Right renal cortex interstitium (tissue), 3 donors: ENCODE measurements at regions not wholly inside any gene's neighbourhood (a gene's known extent, or its start where the extent isn't known, plus 50 kb on each side); places are given as distances from the start of the nearest gene placed in this dataset.

Source experiments
- DNase-seq, 3 donors: peaks; one replicate each; pipeline ENCODE4 v3.0.0-alpha.2; 2013; ENCODE audit warnings: low read depth in 3 of 3, low spot score in 2 of 3

DNA sequence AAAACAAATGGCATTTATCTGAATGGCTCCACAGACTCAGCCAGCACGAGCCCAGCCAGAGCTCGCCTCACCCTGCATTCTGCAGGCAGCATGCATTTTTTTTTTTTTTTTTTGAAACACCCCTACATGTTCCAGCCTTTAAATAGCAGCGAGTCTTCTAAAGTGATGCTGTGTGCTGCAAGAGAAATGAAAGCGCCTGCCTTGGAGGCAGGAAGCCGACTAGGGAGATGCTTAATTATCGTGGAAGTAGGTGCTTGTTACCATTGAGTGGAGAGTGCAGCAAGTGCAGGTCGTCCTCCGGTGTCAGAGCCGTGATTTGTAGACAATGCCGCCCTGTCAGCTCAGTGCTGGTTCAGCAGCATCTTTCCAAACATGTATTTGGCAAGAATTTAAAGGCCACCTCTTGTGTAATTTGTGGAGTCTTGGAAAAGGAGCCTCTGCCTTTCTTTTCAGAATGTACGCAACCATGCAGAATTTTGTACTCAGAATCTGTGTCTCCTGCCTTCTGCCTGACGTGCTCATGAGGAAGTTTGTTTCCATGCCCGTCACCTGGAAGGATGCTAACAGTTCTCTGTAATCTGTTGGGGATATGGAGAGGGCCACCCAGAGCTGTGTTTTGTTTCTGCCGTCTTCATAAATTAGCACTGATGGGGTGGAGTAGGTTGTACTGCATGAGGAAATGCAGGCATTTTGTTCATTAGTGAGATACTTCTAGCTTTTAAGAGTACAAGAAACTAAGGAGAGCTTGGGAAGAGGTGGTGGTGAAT is 345.9 kb upstream of the RGS6 start:
- peak in 1 of 3 donors; percentile 16 for DNase-seq

DNA sequence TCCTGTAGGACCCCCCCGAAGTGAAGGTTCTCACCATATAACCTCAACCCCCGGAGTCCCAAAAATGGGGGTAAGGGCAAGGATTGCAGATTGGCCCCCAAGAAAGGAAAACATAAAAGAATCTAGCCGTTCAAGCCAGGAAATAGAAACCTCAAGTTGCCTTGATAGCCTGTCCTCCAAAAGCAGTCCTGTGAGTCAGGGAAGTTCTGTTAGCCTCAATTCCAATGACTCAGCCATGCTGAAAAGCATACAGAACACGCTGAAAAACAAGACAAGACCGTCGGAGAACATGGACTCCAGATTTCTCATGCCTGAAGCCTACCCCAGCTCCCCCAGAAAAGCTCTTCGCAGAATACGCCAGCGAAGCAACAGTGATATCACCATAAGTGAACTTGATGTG is 344.2 kb upstream of the RGS6 start:
- no peak for DNase-seq

DNA sequence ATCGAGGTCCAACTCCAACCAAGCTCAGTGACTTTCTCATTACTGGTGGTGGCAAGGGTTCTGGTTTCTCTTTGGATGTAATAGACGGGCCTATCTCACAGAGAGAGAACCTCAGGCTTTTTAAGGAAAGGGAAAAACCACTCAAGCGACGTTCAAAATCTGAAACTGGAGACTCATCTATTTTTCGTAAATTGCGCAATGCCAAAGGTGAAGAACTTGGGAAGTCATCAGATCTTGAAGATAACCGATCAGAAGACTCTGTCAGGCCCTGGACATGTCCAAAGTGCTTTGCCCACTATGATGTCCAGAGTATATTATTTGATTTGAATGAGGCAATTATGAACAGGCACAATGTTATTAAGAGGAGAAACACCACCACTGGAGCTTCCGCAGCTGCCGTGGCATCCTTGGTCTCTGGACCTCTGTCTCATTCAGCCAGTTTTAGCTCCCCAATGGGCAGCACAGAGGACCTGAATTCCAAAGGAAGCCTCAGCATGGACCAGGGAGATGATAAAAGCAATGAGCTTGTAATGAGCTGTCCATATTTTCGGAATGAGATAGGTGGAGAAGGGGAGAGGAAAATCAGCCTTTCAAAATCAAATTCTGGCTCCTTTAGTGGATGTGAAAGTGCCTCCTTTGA is 343.5 kb upstream of the RGS6 start:
- no peak for DNase-seq

DNA sequence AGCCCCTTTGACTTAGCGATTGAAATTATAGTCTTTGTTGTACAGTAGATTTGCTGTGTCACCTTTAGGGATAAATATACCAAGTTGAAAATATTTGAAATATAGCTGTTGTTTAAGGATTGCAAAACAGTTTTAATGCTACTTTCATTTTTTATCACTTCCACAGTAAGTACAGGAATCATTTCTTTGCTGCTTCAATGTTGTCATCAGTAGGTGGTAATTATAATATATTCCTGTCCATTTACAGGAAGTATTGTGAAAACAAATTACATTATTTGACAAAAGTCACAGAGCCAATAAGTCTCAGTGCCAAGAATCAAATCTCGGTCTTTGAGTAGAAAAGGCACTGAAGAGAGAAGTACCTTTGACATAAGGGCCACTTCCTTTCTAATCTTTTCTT is 342.6 kb upstream of the RGS6 start:
- DNase-seq: no peak

DNA sequence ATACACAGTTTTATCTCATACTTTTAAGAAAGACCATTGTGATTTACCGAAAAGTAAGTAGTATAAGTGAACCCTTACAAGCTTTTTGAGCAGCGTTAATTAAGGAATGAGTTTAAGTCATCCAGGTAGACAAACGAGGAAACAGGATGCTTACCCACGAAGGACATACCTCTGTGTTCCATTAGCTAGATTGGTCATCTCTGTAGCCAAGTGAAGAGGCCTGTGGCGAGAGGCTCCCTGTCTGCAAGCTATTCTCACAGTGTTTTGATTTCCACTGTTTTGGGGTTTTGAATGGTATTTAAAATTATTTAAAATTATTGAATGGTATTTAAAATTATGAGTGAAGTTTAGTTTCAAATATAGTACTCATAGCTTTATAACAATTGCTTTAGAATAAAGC is 342.1 kb upstream of the RGS6 start:
- no peak for DNase-seq

DNA sequence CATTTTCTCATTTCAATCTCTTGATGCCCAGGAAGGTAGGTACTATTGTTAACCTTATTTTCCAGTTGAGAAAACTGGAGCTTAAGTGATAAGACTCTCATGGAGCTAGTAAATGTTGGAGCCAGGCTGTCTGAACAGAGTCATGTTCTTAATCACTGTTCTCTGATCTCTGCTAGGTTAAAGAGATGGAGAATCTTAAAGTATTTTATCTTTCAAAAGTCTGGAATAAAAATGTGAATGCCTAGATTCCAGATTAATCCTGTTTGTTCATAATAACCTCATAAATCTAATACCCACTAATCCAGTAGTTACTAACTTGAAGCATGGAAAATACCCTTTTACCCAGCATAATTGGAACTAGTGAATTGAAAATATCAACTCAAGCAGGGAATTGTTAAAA is 341.0 kb upstream of the RGS6 start:
- no peak for DNase-seq

DNA sequence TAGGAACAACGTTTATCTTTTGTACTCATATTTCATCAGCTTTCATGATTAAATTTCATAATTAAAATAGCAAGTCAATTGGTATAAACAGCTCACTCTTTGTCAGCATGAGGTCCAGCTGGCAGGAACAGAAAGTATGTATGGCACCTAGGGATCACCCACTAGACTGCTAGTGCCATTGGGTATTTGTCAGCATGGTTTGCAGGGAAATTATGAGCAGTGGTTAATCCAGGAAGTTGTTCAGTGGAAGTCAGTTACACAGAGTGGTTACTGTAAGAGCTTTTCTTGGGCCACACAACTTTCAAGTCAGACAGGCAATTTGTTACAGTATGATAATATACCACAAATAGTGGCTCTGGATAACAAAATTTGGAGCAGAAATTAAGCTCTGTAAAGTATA is 340.3 kb upstream of the RGS6 start:
- no peak for DNase-seq

DNA sequence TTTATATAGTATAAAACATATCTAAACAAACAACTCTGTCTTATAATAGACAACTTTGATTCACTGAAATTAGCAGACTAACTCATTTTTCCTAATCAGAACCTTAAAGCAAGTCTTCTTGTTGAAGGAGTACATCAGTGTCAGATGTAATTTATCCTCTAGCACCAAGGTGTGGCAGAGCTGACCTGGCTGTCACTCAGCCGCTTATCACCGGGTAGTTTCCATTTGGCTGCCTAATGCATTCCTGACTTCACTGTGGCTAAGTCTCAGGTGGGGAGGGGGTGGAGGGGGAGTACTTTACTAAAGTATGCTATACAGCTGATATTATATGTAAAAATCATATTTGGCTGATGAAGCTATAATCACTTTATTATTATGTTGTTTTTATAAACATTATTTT is 339.9 kb upstream of the RGS6 start:
- DNase-seq: no peak

DNA sequence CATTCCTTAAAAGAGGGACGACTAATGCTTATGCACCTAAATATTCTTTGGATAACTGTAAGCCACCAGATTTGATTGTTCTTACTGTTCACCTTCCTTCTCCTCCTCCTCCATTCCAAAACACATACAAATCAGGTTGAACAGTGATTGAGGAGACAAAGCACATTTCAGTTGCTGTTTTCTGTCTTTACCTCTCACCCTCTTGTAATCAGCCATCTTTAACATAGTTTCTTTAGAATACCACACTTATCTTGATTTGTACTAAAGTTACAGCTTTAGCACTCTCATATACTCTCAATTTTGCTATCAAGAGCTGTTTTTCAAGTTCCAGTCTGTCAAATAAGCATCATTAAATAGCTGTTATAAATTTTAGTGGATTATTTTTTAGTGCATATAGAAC is 338.3 kb upstream of the RGS6 start:
- DNase-seq: no peak

DNA sequence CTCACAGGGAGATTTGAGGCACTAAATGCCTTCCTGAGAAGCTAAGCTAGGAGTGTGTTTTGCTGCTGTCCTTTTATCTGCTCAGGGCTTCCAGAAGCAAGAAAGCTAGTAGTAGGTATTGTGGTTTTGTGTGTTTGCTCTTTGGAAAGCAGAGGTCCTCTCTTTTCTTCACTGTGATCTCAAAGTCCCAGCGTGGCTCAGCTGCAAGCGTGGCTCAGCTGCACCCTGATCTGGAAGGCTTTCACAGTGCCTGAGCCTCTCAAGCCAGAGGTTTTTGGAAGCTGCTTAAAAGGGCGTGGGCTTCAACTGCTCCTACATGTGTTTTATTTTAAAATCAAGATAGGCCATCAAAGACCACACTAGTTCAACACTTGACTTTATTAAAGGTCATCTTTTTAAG is 337.4 kb upstream of the RGS6 start:
- no peak for DNase-seq

DNA sequence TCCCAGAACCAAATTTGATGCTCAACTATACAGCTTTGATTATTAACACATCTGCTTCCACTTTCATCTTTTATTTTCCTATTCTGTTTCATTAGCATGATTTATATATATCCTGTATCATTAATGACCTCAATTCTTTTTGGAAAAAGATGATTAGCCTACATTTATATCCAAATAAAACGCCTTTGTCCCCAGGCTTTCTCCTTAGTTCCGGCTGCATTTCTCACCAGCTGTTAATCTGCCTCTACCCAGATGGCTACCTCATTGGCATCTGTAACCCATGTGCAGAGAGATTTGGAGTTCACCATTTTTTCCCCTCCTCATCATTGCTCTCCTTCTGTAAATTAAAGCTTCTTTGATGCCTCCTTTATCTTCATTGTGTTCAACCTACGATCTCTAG is 336.8 kb upstream of the RGS6 start:
- DNase-seq: no peak

DNA sequence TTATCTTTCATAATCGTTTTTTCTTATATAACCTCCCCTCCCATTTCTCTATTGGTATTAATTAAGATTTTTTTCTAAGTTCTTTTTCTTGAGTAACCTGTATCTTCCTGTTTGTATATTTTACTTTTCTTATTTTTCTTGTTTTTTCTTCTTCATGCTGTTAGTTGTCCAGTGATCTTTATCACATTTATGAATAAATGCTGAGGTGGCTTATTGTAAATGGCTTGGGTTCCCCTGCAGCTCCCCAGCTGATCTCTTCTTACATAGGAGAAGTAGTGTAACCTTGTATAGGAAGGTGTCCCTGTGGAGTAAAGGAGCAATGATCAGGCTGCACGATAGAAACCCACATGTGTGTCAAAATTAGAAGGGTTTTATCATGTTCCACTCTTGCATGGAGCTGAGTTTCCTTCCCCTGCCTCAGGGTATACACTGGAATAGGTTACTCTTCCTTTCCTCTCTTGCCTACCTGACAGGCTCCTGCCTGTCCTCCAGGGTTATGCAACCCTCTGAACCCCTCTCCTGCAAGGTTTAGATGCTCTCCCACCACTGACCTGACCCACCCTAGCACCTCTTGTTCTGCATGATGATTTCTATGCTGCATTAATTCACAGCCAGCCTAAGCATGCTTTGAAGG is 334.8 kb upstream of the RGS6 start:
- no peak for DNase-seq

DNA sequence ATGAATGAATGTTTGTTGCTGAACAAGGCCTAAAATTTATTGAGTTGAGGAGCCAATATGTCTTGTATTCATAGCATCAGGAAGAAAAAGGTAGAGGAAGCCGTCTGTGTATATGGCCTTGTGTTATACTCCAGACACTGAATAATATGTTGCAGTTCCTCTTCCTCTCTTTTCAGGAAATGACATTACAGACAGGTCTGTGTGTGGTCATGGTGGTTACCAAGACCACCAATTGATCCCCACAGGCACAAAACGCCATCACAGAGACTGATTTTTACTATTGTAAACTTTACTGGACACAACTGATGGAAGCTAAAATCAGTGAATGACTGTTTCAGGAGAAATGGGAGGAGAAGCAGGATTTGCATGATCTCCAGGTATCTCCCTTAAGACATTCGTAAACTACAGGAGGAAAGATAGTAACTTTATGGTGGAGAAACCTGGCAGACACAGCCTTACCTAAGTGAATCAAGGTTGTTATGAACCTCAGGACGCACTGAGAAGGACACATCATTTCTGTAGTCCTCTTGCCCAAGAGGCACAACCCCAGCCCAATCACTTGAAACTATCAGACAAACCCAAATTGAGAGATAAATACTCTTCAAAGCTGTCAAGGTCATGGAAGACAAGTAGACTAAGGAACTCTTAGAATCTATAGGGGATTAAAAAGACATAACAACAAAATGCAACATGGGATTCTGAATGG is 334.1 kb upstream of the RGS6 start:
- no peak for DNase-seq

DNA sequence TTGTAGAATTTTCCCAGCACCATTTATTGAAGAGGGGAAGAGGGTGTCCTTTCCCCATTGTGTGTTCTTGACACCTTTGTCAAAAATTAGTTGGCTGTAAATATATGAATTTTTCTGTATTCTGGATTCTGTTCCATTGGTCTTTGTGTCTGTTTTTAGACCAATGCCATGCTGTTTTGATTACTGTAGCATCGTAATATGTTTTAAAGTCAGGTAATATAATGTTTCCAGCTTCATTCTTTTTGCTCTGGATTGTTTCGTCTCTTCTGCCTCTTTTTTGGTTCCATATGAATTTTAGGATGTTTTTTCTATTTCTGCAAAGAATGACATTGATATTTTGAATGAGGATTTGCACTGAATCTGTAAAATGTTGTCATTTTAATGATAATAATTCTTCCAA is 331.9 kb upstream of the RGS6 start:
- DNase-seq: no peak

DNA sequence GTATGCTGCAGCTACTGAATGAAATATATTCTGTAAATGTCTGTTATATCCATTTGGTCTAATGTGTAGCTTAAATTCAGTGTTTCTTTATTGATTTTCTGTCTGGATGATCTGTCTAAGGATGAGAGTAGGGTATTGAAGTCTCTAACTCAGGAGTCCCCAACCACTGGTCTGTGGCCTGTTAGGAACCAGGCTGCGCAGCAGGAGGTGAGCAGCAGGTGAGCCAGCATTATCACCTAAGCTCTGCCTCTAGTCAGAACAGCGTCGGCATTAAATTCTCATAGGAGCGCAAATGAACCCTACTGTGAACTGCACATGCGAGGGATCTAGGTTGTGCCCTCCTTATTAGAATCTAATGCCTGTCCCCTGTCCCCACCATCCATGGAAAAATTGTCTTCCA is 329.7 kb upstream of the RGS6 start:
- DNase-seq: no peak

DNA sequence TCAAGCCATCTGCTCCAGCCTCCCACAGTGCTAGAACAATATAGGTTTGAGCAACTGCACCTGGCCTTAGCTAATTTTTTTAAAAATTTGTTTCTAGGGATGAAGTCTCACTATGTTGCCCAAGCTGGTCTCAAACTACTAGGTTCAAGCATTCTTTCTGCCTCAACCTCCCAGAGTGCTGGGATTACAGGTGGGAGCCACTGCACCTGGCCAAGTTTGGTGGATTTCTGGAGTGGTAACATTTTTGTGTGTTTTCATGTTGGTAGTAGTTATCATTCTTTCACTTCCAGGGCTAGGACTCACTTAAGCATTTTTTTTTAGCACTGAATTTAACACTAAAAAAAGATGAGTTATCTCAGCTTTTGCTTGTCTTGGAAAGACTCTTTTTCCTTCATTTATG is 328.0 kb upstream of the RGS6 start:
- no peak for DNase-seq

DNA sequence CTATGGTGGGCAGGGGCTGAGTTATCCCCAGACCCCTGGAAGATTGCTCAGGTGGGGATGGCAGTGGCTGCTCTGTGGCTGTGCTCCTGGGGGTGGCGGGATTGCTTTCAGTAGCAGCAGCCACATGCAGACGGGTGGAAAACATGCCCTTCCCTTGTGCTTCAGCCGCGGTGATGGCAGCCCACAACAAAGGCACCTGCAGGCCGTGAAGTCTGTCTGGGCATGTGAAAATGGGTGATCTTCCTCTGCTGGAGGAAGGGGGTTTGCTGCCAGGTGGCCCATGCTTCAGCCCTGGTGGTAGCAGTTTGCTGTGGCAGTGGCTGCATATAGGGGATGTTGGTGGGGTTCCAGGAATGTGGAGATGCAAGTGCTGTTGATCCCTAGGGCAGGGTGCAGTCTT is 326.2 kb upstream of the RGS6 start:
- DNase-seq: no peak

DNA sequence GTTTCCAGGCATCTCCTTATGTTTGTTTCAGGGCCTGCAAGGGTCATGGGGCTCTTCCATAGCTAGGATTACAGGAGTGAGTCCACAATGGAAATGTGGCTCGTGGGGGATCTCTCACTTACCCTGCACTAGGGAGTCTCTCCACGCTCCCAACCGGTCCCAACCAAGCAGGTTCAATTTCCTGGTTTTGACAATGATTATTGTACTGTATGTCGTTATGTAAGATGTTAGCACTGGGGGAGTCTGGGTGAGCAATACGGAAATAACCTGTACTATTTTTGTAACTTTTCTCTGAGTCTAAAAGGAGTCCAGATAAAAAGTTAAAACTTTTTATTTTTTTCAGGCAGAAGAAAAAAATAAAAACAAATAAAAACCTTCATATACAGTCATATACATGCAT is 325.7 kb upstream of the RGS6 start:
- no peak for DNase-seq

DNA sequence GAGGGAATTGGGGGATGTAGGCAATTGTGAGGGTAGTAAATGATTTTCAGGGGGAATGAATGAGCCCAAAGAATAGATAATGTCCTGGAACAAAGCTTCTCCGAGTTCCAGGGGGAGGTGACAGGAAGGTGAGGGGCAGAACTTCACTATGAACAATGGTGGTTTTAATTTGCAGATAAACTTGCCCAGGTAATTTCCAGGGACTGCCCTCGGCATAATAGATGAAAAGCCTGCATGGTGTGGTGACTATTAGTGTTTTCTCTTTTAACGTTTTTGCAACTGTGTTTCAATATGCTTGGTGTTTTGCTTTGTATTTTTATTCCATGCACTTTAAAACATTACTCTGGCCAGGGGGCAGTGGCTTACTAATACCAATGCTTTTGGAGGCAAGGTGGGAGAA is 325.2 kb upstream of the RGS6 start:
- no peak for DNase-seq

DNA sequence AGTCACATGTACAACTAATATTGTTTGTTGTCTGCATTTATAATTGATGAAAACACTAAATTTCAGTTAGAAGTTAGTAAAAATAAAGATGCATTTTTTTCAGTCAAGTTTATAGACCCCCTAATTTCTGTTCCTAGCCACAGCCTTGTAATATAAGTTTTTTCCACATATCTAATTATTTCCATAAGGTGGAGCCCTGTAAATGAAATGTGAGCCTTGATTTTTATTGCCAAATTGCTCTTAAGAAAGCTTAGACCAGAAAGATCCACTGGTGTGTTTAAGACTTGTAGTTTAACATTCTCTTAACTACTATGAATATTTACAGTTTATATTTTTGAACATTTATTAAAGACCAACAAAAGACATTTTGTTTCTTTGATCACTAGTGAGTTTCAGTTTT is 322.1 kb upstream of the RGS6 start:
- DNase-seq: no peak

DNA sequence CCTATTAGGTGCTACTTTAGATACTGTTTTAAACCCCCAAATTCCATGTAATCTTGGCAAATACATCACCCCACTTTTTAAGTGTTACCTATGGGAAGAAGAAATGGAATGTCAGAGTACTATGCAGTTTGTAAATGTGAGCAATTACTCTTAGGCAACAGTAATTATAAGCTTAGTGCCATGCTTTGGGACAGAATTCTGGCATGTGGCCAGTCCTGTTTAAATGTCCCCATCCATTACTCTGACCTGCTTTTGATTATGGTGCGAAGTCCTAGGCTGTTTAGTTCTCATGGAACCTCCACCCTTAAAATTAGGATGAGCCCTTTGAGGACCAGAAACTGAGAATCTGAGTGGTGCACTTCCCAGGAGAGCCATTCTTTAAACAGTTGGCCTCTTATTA is 321.4 kb upstream of the RGS6 start:
- DNase-seq: no peak

DNA sequence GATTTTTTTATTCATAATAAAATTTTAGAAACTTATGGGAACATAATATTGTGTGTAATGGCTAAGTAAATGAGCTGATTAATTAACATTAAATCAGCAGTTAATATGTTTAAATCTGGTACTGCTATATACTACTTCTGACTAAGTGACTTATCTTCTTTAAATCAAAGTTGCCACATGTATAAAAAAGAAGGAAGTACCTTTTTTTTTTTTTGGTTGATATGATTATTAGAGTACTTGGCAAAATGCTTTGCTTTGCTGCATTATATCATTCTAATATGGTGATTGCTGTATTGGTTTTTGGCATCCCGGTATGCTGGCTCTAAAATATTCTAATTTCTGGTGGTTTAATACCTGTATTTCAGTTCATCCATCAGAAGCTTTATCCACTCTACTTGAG is 319.1 kb upstream of the RGS6 start:
- no peak for DNase-seq
